ENCODE measurements at regions not wholly inside any gene's neighbourhood (a gene's known extent, or its start where the extent isn't known, plus 50 kb on each side); places are given as distances from the start of the nearest gene placed in this dataset.

DNA sequence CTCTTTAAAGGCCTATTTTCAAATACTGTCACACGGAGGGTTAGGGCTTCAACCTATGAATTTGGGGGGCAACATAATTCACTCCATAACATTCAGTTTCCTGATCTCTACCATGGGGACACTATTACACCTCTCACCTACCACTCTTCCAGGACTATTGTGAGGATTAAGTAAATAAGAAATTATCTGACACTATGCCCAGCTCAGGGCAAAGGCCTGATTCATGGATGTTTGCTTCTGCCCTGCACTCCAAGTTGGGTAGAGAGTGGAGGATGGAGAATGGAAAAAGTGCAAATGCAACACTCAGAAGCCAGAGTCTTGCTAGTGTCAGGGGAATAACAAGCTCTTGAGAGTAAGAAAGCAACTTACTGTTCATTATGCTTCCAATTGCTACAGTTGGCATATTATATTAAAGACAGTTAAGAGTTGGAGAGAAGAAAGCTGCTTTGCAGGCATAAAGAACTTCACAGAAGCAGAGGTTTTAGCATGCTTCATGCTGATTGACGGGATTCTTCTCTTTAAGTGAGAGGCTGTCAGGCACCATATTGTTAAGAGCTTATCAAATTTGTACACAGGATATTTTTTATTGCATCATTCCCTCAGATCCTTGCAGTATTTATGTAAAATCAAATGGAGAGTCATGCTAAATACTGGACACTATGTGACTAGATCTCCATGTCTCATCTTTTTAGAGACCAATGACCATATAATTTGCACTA is 375.3 kb downstream of the VPS13C start:
- FAIRE-seq: no peak
- no peak for DNase-seq (ENCODE audit: low spot score)

DNA sequence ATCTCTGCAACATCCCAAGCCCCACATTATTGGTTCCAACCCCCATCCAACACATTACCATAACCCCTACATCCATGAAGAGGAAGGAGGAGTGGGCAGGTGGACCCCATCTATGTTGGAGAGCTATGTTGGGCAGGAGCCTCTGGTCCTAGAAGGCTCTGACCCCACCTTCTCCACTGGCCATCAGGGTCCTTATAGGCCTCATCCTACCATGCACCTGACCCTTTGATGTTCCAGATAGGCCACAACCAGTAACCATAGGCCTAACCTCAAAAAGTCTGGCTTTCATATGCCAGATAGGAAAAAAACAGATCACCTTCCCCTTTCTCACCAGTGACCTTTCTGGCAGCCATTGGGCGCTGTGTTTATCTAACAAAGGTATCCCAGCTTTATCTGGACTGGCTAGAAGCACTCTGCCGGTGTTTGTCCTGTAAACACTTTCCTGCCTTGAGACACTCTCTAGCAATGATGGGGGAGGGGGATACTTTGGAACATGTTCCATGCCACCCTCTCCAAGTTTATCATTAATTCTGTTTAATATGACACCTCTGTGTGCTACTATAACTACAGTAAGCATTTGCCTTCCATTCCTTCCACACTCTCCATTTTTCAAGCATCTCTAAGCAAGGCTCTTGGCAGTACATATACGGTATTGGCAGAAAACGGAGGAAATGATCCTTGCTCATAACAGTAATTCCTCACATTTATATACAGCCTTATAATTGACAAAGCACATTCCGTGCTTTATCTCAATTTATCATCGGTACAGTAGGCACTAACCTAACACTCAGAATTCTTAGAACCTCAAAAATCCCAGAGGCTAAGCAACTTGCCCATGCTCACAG is 377.1 kb downstream of the VPS13C start:
- DNase-seq (ENCODE audit: low spot score): no peak
- FAIRE-seq: no peak

- FAIRE-seq (no peak), DNase-seq (ENCODE audit: low spot score) (no peak)
Measured at GRCh38 chr15:61681676-61682075, 378.6 kb downstream of the VPS13C start.

- no peak for FAIRE-seq
- DNase-seq (ENCODE audit: low spot score): no peak
Measured at GRCh38 chr15:61681038-61681418, 379.2 kb downstream of the VPS13C start.

DNA sequence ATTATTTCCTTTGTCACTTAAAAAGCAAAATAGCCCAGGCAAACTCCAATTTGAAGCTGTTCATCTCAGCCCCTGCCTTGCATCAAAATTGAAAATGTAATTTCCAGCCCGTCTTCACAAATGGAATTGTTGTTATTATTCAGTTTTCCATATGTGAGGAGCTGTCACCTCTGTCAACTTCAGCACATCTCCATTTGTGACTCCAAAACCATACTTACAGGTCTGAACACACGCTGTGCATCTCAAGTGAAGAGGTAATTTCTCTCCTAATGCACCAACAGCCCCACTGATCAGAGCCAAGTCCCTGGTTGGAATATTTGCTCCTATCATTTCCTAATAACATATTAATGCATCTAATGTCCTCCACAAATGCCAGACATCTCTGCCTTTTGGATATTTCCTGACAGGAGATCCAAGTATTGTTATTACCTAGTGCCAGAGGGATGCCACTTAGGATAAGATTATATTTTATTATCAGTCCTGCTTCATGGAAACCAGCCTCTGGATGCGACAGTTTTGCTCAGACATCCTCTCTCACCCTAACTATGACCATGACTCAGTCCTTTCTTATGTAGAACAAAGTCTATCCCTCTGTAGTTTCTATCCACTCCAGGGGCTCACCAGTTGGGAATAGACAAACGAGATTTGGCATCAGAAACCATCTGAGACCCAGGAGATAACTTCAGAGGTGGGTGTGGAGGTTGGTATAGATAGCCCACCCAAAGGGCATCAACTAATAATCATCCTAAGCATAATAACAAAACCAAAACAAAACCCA is 379.8 kb downstream of the VPS13C start:
- FAIRE-seq: peak; percentile 27
- no peak for DNase-seq (ENCODE audit: low spot score)

- FAIRE-seq: no peak
- no peak for DNase-seq (ENCODE audit: low spot score)
Measured at GRCh38 chr15:61671736-61672135, 388.5 kb downstream of the VPS13C start.

- FAIRE-seq (no peak), DNase-seq (ENCODE audit: low spot score) (no peak)
Measured at GRCh38 chr15:61668444-61668843, 391.8 kb downstream of the VPS13C start.

- no peak for DNase-seq (ENCODE audit: low spot score)
- no peak for FAIRE-seq
Measured at GRCh38 chr15:61661791-61662190, 398.5 kb downstream of the VPS13C start.

GRCh38 chr15:61660579-61660978 is 399.7 kb downstream of the VPS13C start:
- no peak for DNase-seq (ENCODE audit: low spot score)
- no peak for FAIRE-seq

DNA sequence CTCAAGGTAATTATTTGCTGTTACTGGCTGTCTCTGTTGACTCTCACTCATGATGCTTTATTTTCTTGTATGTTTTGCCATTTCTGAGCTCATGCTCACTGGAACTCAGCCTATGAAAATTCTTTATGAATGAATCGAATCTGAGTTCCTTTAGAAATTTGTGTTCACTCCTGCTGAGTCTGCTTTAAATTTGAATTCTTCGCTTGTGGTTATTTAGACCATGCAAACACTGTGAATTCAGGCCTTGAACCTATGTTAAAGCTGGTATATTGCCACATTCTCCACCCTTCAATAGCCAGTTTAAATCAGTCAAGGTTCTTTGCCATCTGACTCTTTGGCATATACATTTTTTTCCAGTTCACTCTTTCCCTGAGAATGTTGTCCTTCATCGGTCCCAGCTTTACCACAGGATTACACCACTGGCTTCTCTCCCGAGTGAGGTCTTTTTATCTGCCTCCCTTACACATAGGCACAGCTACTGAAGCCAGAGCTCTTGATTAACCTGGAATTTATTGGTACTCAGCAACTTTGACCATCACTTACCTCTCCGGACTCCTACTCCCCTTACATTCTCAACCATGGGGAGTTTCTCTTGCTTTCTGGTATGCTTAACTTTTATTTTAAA is 400.6 kb downstream of the VPS13C start:
- FAIRE-seq (no peak), DNase-seq (ENCODE audit: low spot score) (no peak)

- no peak for DNase-seq (ENCODE audit: low spot score)
- FAIRE-seq: no peak
Measured at GRCh38 chr15:61657461-61657860, 402.8 kb downstream of the VPS13C start.

DNA sequence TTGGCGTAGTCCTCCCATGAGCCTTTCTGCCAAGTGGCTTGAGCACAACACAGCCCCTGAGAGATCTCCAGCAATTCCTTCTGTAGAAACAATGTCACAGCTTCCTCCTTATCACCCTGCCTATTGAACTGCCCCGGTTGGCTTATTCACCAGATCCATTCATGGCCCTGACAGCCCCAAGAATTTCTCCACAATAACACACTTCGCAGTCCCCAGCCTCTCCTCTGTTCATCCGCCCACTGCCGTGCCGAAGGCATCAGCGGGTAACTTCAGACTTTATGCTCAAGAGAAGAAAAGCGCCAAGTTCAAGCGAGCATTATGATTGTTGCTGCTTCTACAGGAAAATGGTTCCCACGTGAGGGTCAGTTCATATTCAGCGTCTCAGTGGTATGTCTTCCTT is 403.9 kb downstream of the VPS13C start:
- no peak for DNase-seq (ENCODE audit: low spot score)
- FAIRE-seq: no peak

- DNase-seq (ENCODE audit: low spot score) (no peak), FAIRE-seq (peak; percentile 58)
Measured at GRCh38 chr15:61655881-61656280, 404.4 kb downstream of the VPS13C start.

DNA sequence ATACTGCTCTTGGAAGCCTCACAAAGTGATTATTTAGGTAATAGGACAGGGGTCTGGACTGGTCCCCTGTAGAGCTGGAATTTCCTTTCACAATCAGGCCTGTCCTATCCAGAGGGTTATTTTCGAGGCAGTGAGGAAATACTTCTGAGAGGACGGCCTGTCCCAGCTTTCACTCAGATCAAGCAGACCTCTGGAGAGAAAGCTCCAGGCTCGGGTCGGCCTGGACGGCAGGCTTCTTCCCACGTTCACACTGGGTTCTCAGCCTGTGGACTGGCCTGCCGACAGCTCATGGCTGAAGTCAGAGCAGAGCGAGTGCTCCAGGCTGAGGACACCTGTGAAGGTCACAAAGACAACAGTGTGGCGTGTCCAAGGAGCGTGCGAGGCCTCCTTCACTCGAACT is 405.3 kb downstream of the VPS13C start:
- no peak for DNase-seq (ENCODE audit: low spot score)
- no peak for FAIRE-seq

GRCh38 chr15:61654002-61654740 is 406.1 kb downstream of the VPS13C start:
- FAIRE-seq: no peak
- DNase-seq (ENCODE audit: low spot score): no peak

DNA sequence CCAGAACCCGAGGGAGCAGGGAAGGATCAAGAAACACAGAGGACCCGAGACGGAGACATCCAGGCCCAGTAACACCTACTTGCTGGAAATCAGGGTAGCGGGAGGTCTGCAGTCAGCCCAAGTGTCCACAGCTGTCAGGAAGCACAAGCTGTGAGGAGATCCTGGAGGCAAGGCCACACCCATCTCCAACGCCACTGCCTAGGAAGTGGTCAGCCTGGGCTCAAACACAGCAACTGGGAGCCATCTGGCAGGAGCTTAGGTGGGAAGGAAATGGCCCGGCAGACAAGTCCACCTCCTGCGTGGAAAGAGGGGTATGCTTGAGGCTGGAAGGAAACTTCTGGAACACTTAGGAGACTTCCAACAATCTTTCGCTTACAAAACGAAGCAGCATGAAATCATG is 407.1 kb downstream of the VPS13C start:
- peak; percentile 67 for FAIRE-seq
- DNase-seq (ENCODE audit: low spot score): no peak

DNA sequence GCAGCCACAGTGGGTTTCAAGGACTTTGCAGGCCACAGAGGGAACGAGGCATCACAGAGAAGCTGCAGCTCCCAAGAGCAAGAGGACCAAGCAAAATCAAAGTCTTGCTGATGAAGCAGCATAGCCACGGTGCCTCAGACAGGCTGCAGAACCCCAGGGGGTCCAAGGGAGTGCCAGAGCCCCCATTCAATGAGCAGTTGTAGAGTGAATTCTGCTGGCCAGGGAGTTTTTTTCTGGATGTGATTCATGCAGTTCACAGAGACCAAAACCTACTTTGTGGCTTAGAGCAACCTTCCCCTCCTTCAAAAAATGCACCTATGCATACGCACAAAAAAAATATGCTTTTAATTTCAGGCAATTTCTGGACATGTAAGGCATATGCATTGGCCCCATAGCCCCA is 409.0 kb downstream of the VPS13C start:
- FAIRE-seq (peak; percentile 55), DNase-seq (ENCODE audit: low spot score) (no peak)

DNA sequence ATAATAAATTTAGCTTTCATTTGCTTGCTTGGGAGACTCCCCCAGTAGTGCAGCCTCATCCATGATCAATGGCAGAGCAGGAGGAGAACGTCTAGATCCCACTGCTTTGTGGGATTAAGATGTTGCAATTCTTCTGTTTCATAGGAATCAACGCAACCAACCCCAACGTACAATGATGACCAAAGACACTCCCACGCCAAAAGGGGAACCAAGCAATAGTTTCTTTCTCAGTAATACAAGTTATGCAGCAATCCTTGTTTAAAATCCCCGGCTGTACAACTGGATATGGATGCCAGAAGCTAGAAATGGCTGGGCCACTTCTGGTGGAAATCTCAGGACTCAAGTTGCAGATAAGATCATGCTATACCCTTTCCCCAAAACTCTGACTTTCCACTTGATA is 411.2 kb downstream of the VPS13C start:
- no peak for DNase-seq (ENCODE audit: low spot score)
- FAIRE-seq: no peak

- peak; percentile 30 for FAIRE-seq
- DNase-seq (ENCODE audit: low spot score): no peak
Measured at GRCh38 chr15:61644550-61644949, 415.4 kb upstream of the RORA start.

- DNase-seq (ENCODE audit: low spot score): no peak
- FAIRE-seq: peak; percentile 91
Measured at GRCh38 chr15:61641645-61642044, 412.5 kb upstream of the RORA start.

DNA sequence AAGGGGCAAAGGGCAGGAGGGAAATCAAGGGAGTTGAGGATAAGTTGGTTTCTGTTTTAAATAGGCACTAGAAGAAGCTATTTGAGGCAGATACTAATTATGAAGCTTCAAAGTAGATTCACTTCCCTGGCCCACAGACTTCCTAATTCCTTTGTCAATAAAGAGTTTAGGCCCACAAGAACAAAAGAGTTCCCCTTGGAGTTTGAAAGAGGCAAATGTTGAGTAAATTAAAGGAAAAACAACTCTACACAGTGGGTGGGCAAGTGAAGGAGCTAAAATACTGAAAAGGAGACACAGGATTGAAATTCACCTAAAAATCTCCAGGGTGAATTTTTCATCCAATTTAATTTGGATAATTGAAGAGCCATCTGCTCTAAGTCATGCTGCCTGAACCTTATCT is 411.7 kb upstream of the RORA start:
- FAIRE-seq (no peak), DNase-seq (ENCODE audit: low spot score) (no peak)
